Neuronal stem cell (in vitro differentiated cells): ENCODE measurements at regions not wholly inside any gene's neighbourhood (a gene's known extent, or its start where the extent isn't known, plus 50 kb on each side); places are given as distances from the start of the nearest gene placed in this dataset.

Experiments used
- DNase-seq: peaks from one replicate; pipeline ENCODE4 v3.0.0-alpha.2; 2013; ENCODE audit warnings: low spot score
- H2AFZ ChIP-seq: one replicate; pipeline ENCODE4 v1.6.1; 2013; ENCODE audit warnings: mild to moderate bottlenecking, low read length, inconsistent platforms
- H2AK5ac ChIP-seq: 2 replicates; pipeline ENCODE4 v1.6.1; 2013; ENCODE audit warnings: low read depth, mild to moderate bottlenecking, inconsistent platforms, low read length, moderate library complexity, mixed read lengths
- H2BK120ac ChIP-seq: 2 replicates; pipeline ENCODE4 v1.6.1; 2013; ENCODE audit warnings: low read depth, mild to moderate bottlenecking, inconsistent platforms, low read length, moderate library complexity, mixed read lengths
- H2BK12ac ChIP-seq: one replicate; pipeline ENCODE4 v1.6.1; 2013; ENCODE audit warnings: low read length, inconsistent platforms
- H2BK15ac ChIP-seq: 2 replicates; pipeline ENCODE4 v1.6.1; 2013; ENCODE audit warnings: mild to moderate bottlenecking, low read length, inconsistent platforms, mixed read lengths
- H2BK5ac ChIP-seq: one replicate; pipeline ENCODE4 v1.6.1; 2013; ENCODE audit warnings: inconsistent platforms, mild to moderate bottlenecking, low read length, moderate library complexity
- H3K14ac ChIP-seq: one replicate; pipeline ENCODE4 v1.6.1; 2013; ENCODE audit warnings: low read length, inconsistent platforms
- H3K18ac ChIP-seq: 2 replicates; pipeline ENCODE4 v1.6.1; 2013; ENCODE audit warnings: low read length, inconsistent platforms
- H3K23ac ChIP-seq: 2 replicates; pipeline ENCODE4 v1.6.1; 2013; ENCODE audit warnings: low read depth, mild to moderate bottlenecking, mixed read lengths, low read length, inconsistent platforms; ENCODE audit not compliant: poor library complexity
- H3K27ac ChIP-seq: replicated peaks from 3 replicates; pipeline ENCODE4 v1.5.1; 2013; ENCODE audit warnings: low read length, inconsistent platforms
- H3K27me3 ChIP-seq, 3 experiments: 2 replicates each; pipeline ENCODE4 v1.6.1; 2013; ENCODE audit warnings: low read length in 3 of 3, mild to moderate bottlenecking in 2 of 3, inconsistent platforms in 1 of 3, low read depth in 1 of 3, mixed read lengths in 1 of 3, moderate library complexity in 1 of 3; ENCODE audit not compliant: control insufficient read depth in 3 of 3, insufficient read depth in 3 of 3
- H3K36me3 ChIP-seq, 2 donors: replicated peaks in 1 of 2; 2 replicates each; pipeline ENCODE4 v1.6.1; 2013; ENCODE audit warnings: low read length in 2 of 2; ENCODE audit not compliant: control insufficient read depth in 2 of 2, insufficient read depth in 2 of 2
- H3K4ac ChIP-seq: 2 replicates; pipeline ENCODE4 v1.6.1; 2013; ENCODE audit warnings: inconsistent platforms, mild to moderate bottlenecking, low read length, moderate library complexity
- H3K4me1 ChIP-seq, 2 donors: 1 replicate in 1 of 2; 2 replicates in 1 of 2; pipeline ENCODE4 v1.6.1; 2013; ENCODE audit warnings: low read length in 2 of 2, low read depth in 1 of 2; ENCODE audit not compliant: control insufficient read depth in 2 of 2, insufficient read depth in 1 of 2
- H3K4me2 ChIP-seq: one replicate; pipeline ENCODE4 v1.6.1; 2013; ENCODE audit warnings: mild to moderate bottlenecking, low read length, inconsistent platforms; ENCODE audit not compliant: insufficient read depth, poor library complexity, severe bottlenecking
- H3K4me3 ChIP-seq, 2 donors: 2 replicates each; pipeline ENCODE4 v1.5.1; 2013; ENCODE audit warnings: low read length in 2 of 2, mild to moderate bottlenecking in 2 of 2, inconsistent platforms in 1 of 2, moderate library complexity in 1 of 2
- H3K79me1 ChIP-seq: one replicate; pipeline ENCODE4 v1.6.1; 2013; ENCODE audit warnings: low read depth, mild to moderate bottlenecking, inconsistent platforms, low read length, moderate library complexity
- H3K9ac ChIP-seq: one replicate; pipeline ENCODE4 v1.6.1; 2013; ENCODE audit warnings: mild to moderate bottlenecking, low read depth, low read length, inconsistent platforms; ENCODE audit not compliant: poor library complexity
- H3K9me3 ChIP-seq, 2 donors: replicated peaks in 1 of 2; 2 replicates each; pipeline versions ENCODE3 to v1.6.1; 2013; ENCODE audit warnings: low read length in 2 of 2, mild to moderate bottlenecking in 2 of 2, inconsistent platforms in 1 of 2, low read depth in 1 of 2, mixed read lengths in 1 of 2, moderate library complexity in 1 of 2; ENCODE audit not compliant: control insufficient read depth in 2 of 2, insufficient read depth in 1 of 2
- H4K8ac ChIP-seq: one replicate; pipeline ENCODE4 v1.6.1; 2013; ENCODE audit warnings: low read depth, mild to moderate bottlenecking, inconsistent platforms, low read length, moderate library complexity
- H4K91ac ChIP-seq: one replicate; pipeline ENCODE4 v1.6.1; 2013; ENCODE audit warnings: low read length, low read depth, mild to moderate bottlenecking, inconsistent platforms; ENCODE audit not compliant: poor library complexity
- WGBS, 2 donors: extraction: QIAGEN DNeasy Blood & Tissue Kit; methylation state at CpG; one replicate each; pipeline ENCODE4 v1.1.7; 2013; ENCODE audit warnings: missing lambda C conversion rate in 2 of 2, mixed read lengths in 1 of 2; ENCODE audit not compliant: insufficient read length in 2 of 2, insufficient replicate concordance in 1 of 2; ENCODE audit errors: extremely low coverage in 2 of 2; 5-methylcytosine and 5-hydroxymethylcytosine counted together

- Histone ChIP-seq H3K36me3 (no peaks in the 10 kb centered on the region), H2AK5ac (no peak overlapping the region), H2BK120ac (no peak overlapping the region), H4K8ac (no peak overlapping the region), H3K18ac (no peak overlapping the region), H3K4me3 (no peak overlapping the region), H3K27ac (no peak overlapping the region), H3K9me3 (no peaks in the 10 kb centered on the region), H2BK15ac (no peak overlapping the region), H3K4me2 (no peak overlapping the region), H3K14ac (no peak overlapping the region), H3K9ac (no peak overlapping the region), H3K4ac (no peak overlapping the region), H2BK5ac (no peak overlapping the region), H3K27me3 (no peaks in the 10 kb centered on the region), H3K23ac (no peak overlapping the region), H3K4me1 (no peaks in the 10 kb centered on the region), H2BK12ac (no peak overlapping the region), H4K91ac (no peak overlapping the region), H2AFZ (no peak overlapping the region), H3K79me1 (no peaks in the 10 kb centered on the region)
- DNase-seq: no peak
- WGBS, 2 donors: no CpG with 5 or more reads among the region's 3 CpGs
Measured at GRCh38 chr5:51734677-51735076, 351.4 kb downstream of the ISL1 start.

- no peak overlapping the region for H4K8ac ChIP-seq
- no peak overlapping the region for H3K23ac ChIP-seq
- H2BK120ac ChIP-seq: no peak overlapping the region
- no peaks in the 10 kb centered on the region for H3K9me3 ChIP-seq
- DNase-seq: no peak
- H3K14ac ChIP-seq: no peak overlapping the region
- no peak overlapping the region for H2BK5ac ChIP-seq
- no peak overlapping the region for H4K91ac ChIP-seq
- H3K27me3 ChIP-seq: no peaks in the 10 kb centered on the region
- no peaks in the 10 kb centered on the region for H3K79me1 ChIP-seq
- no peak overlapping the region for H3K4me2 ChIP-seq
- H2AFZ ChIP-seq: no peak overlapping the region
- H3K4me3 ChIP-seq: no peak overlapping the region
- H3K18ac ChIP-seq: no peak overlapping the region
- no peak overlapping the region for H2BK12ac ChIP-seq
- no peak overlapping the region for H3K9ac ChIP-seq
- H3K4me1 ChIP-seq: no peaks in the 10 kb centered on the region
- no peak overlapping the region for H2AK5ac ChIP-seq
- no peaks in the 10 kb centered on the region for H3K36me3 ChIP-seq
- no peak overlapping the region for H3K27ac ChIP-seq
- H3K4ac ChIP-seq: no peak overlapping the region
- H2BK15ac ChIP-seq: no peak overlapping the region
Measured at GRCh38 chr5:51746023-51746422, 362.8 kb downstream of the ISL1 start.

- H2BK15ac ChIP-seq: no peak overlapping the region
- H3K9me3 ChIP-seq: no peaks in the 10 kb centered on the region
- H2BK5ac ChIP-seq: no peak overlapping the region
- no peak overlapping the region for H3K4ac ChIP-seq
- no peaks in the 10 kb centered on the region for H3K27me3 ChIP-seq
- no peak overlapping the region for H3K27ac ChIP-seq
- H2AFZ ChIP-seq: no peak overlapping the region
- no peak overlapping the region for H3K14ac ChIP-seq
- DNase-seq: no peak
- no peaks in the 10 kb centered on the region for H3K79me1 ChIP-seq
- H2AK5ac ChIP-seq: no peak overlapping the region
- H2BK120ac ChIP-seq: no peak overlapping the region
- no peak overlapping the region for H3K4me2 ChIP-seq
- H3K4me1 ChIP-seq: no peaks in the 10 kb centered on the region
- no CpG with 5 or more reads among the region's 2 CpGs for WGBS, 2 donors
- no peak overlapping the region for H3K18ac ChIP-seq
- no peaks in the 10 kb centered on the region for H3K36me3 ChIP-seq
- H3K23ac ChIP-seq: no peak overlapping the region
- H4K91ac ChIP-seq: no peak overlapping the region
- no peak overlapping the region for H3K9ac ChIP-seq
- no peak overlapping the region for H4K8ac ChIP-seq
- H2BK12ac ChIP-seq: no peak overlapping the region
- no peak overlapping the region for H3K4me3 ChIP-seq
Measured at GRCh38 chr5:51748647-51749046, 365.4 kb downstream of the ISL1 start.
